ENCODE measurements at regions not wholly inside any gene's neighbourhood (a gene's known extent, or its start where the extent isn't known, plus 50 kb on each side); places are given as distances from the start of the nearest gene placed in this dataset.

DNA sequence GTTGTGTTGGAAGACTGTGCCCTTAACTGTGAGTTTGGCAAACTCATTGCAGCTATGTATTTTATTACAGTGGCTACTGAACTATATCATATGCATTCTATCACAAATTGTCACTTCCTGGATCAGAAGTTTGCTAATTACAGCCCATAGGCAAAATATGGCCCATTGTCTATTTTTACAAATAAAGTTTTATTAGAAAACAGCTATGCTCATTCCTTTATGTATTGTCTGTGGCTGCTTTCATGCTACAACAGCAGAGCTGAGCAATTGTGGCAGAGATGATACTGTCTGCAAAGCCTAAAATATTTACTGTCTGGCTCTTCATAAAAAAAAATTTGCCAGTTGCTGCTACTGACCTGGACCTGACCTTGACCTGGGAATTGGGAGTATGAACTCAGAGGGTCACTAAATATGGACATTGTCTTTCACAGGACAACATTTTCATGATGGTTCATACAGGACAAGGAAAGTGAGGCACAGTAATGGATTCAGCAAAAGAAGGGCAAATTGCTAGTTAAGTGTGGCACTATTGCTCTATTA lies 316.9 kb downstream of the ZNF621 start:
- TF ChIP-seq, protein P1, sequence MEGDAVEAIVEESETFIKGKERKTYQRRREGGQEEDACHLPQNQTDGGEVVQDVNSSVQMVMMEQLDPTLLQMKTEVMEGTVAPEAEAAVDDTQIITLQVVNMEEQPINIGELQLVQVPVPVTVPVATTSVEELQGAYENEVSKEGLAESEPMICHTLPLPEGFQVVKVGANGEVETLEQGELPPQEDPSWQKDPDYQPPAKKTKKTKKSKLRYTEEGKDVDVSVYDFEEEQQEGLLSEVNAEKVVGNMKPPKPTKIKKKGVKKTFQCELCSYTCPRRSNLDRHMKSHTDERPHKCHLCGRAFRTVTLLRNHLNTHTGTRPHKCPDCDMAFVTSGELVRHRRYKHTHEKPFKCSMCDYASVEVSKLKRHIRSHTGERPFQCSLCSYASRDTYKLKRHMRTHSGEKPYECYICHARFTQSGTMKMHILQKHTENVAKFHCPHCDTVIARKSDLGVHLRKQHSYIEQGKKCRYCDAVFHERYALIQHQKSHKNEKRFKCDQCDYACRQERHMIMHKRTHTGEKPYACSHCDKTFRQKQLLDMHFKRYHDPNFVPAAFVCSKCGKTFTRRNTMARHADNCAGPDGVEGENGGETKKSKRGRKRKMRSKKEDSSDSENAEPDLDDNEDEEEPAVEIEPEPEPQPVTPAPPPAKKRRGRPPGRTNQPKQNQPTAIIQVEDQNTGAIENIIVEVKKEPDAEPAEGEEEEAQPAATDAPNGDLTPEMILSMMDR (IDR thresholded peaks at IDR 0.05) = no peak
- no peak for TF ChIP-seq POLR2A (IDR thresholded peaks at IDR 0.05)
